AG04449 (cell line): ENCODE measurements at regions not wholly inside any gene's neighbourhood (a gene's known extent, or its start where the extent isn't known, plus 50 kb on each side); places are given as distances from the start of the nearest gene placed in this dataset.

ENCODE experiments used
- CTCF ChIA-PET: fragments of 350-600 bp; formaldehyde crosslinking; extraction: SDS; loops from one replicate; lab custom pipeline; 2021; ENCODE audit warnings: antibody characterized with exemption; lab: Yijun Ruan, JAX
- POLR2A ChIA-PET: fragments of 400-600, 350-600 bp; formaldehyde crosslinking; extraction: SDS; loops from one replicate; lab custom pipeline; 2020; ENCODE audit warnings: antibody characterized with exemption, inconsistent platforms; lab: Yijun Ruan, JAX
- DNase-seq: peaks from one replicate; pipeline ENCODE4 v3.0.0-alpha.2; 2010; ENCODE audit warnings: low read depth, low spot score
- H3K4me3 ChIP-seq: 2 replicates; pipeline ENCODE4 v1.5.1; 2011; ENCODE audit warnings: low read depth, mild to moderate bottlenecking, control low read depth, low read length
- CTCF ChIP-seq: IDR thresholded peaks from one replicate; pipeline ENCODE4 v1.5.1; 2011; ENCODE audit warnings: mild to moderate bottlenecking, moderate library complexity, low read length, control low read depth, inconsistent platforms; ENCODE audit not compliant: insufficient read depth; ENCODE audit errors: missing control alignments

- POLR2A ChIA-PET: no interaction called here
- TF ChIP-seq CTCF: no peak
- CTCF ChIA-PET: no interaction called here
- no peak for DNase-seq
- H3K4me3 ChIP-seq: no peak overlapping the region
Measured at GRCh38 chr10:7481368-7481765, 70.5 kb upstream of the SFMBT2 start.

GRCh38 chr10:7480742-7481367 lies 70.0 kb upstream of the SFMBT2 start:
- DNase-seq: no peak
- ChIA-PET POLR2A (no interaction called here), CTCF (no interaction called here)
- no peak for TF ChIP-seq CTCF
- no peak overlapping the region for H3K4me3 ChIP-seq

DNA sequence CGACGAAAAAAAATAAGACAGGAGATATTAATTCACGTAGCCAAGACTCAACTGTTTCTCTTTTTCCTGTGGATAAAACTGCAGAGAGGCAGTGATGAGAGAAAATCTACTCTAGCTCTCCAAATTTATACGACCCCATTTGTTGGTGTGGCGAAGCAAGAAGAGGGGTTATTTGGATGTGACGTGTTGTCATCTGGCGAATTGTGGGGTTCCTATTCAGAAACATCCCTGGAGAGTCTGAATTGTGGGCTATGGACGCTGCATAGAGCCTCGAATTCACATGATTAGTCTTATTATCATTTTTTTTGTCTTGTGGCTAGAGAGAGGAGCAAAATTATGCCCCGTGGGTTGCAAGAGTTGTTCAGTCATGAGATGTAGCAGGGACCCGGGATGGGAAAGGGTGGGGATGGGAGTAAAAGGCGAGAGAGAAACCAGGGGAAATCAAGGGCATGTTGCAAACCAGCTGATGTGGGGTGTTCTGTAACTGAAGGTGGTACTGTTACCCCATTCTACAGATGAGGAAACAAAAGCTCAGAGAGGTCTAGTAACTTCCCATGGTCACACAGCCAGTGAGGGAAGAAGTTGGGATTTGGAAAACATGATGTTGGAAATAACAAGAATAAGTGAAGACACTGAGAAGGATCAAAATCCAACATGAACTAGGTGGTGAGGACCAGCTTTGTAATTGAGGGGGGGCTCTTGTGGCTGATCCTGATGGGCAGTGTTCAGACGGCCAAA lies 69.2 kb upstream of the SFMBT2 start:
- DNase-seq: no peak
- POLR2A ChIA-PET: no interaction called here
- CTCF ChIA-PET: no interaction called here
- H3K4me3 ChIP-seq: no peak overlapping the region
- TF ChIP-seq CTCF: no peak

GRCh38 chr10:7478727-7479457 lies 68.1 kb upstream of the SFMBT2 start:
- no peak for TF ChIP-seq CTCF
- ChIA-PET POLR2A (no interaction called here), CTCF (no interaction called here)
- no peak for DNase-seq
- H3K4me3 ChIP-seq: no peak overlapping the region

- DNase-seq: no peak
- ChIA-PET POLR2A (no interaction called here), CTCF (no interaction called here)
- no peak overlapping the region for H3K4me3 ChIP-seq
- no peak for TF ChIP-seq CTCF
Measured at GRCh38 chr10:7477538-7478334, 66.9 kb upstream of the SFMBT2 start.

DNA sequence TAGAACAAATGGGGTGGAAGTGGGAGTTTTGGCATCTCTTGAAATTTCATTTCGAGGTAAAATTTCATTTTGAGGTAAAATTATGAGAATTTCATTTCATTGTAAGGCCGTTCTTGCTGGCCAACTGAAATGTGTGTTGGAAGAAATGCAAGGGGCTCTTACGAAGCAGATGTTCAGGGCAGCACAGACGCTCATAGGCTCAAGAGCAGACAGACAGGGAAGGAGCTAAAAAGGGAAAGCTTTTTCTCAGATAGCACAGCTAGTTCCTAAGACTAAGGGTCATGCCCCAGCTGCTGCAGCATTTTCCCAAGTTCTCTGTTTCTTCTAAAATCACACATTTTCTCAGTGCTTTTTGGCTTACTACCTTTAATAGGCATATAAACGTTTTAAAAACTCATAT lies 65.1 kb upstream of the SFMBT2 start:
- no peak for DNase-seq
- no peak for TF ChIP-seq CTCF
- ChIA-PET POLR2A (no interaction called here), CTCF (no interaction called here)
- no peak overlapping the region for H3K4me3 ChIP-seq
